ENCODE measurements at regions not wholly inside any gene's neighbourhood (a gene's known extent, or its start where the extent isn't known, plus 50 kb on each side); places are given as distances from the start of the nearest gene placed in this dataset.
"Not testable (repeated sequence)": the region's sequence is repeated elsewhere in the genome, so short reads cannot be mapped to it uniquely, and the experiment has no call there.

GRCh38 chr11:67888056-67888455 is 115.8 kb downstream of the UNC93B1 start:
- H3K27ac ChIP-seq; intact Hi-C loops (cut with DNase I); H3K4me3 ChIP-seq; DNase-seq; H3K9me3 ChIP-seq; H3K27me3 ChIP-seq; H3K36me3 ChIP-seq (replicated peaks in 1 of 2; ENCODE audit: insufficient read depth in 1 of 2, low read depth in 2 of 2); ATAC-seq: not testable (repeated sequence)
- 79 to 84% methylated on average over 8 of the region's 8 CpGs for WGBS, 2 donors
- H3K4me1 ChIP-seq: peaks cover 11% of the 10 kb centered on the region

DNA sequence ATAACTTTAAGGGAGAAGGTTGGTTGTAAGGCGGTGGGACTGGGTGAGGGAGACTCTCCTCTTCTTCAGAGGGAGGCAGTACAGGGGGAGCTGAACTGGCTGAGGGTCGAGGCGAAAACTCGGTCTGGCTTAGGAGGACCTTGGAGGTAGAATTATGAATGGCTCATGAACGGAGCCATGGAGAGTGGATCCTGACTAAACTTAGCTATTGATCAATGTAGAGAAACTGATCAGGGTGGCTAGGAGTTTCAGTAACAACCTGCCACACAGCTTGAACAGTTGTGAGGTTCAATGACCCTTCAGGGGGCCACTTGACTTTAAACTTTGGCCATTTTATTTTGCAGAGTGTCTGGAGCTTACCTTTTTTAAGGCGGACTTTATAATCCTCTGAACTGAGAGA is 117.2 kb downstream of the UNC93B1 start:
- H3K4me1 ChIP-seq: peaks cover 11% of the 10 kb centered on the region
- H3K27me3 ChIP-seq; H3K36me3 ChIP-seq (replicated peaks in 1 of 2; ENCODE audit: insufficient read depth in 1 of 2, low read depth in 2 of 2); H3K9me3 ChIP-seq; intact Hi-C loops (cut with DNase I); DNase-seq; ATAC-seq; H3K4me3 ChIP-seq; H3K27ac ChIP-seq: not testable (repeated sequence)
- 64 to 71% methylated on average over 5 to 6 of the region's 6 CpGs for WGBS, 2 donors

DNA sequence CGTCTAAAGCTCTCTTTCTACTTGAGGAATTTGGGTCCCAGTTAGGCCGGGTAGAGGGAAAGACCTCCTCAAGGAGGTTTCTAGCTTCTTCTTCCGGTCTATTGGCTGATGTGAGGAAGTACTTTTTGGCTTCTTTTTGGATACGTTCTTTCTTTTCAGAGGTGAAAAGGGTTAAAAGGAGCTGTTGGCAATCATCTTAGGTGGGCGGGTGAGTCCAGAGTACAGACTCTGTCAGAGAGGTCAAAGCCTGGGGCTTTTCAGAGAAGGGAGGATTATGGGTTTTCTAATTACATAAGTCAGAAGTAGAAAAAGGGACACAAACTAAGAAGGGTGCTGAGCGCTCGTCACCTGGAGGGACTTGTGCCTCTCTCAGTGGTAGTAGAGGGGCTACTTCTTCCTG is 117.7 kb downstream of the UNC93B1 start:
- DNase-seq; intact Hi-C loops (cut with DNase I); ATAC-seq; H3K9me3 ChIP-seq; H3K4me3 ChIP-seq; H3K36me3 ChIP-seq (replicated peaks in 1 of 2; ENCODE audit: insufficient read depth in 1 of 2, low read depth in 2 of 2); H3K27me3 ChIP-seq; H3K27ac ChIP-seq: not testable (repeated sequence)
- 50 to 52% methylated on average over 4 to 6 of the region's 7 CpGs for WGBS, 2 donors
- peaks cover 11% of the 10 kb centered on the region for H3K4me1 ChIP-seq

- H3K4me3 ChIP-seq; H3K27ac ChIP-seq; DNase-seq; H3K27me3 ChIP-seq; H3K9me3 ChIP-seq; H3K36me3 ChIP-seq (replicated peaks in 1 of 2; ENCODE audit: insufficient read depth in 1 of 2, low read depth in 2 of 2); ATAC-seq; intact Hi-C loops (cut with DNase I): not testable (repeated sequence)
- H3K4me1 ChIP-seq: peaks cover 11% of the 10 kb centered on the region
- 2 to 4% methylated on average over 3 of the region's 3 CpGs for WGBS, 2 donors
Measured at GRCh38 chr11:67885574-67885973, 118.3 kb downstream of the UNC93B1 start.

DNA sequence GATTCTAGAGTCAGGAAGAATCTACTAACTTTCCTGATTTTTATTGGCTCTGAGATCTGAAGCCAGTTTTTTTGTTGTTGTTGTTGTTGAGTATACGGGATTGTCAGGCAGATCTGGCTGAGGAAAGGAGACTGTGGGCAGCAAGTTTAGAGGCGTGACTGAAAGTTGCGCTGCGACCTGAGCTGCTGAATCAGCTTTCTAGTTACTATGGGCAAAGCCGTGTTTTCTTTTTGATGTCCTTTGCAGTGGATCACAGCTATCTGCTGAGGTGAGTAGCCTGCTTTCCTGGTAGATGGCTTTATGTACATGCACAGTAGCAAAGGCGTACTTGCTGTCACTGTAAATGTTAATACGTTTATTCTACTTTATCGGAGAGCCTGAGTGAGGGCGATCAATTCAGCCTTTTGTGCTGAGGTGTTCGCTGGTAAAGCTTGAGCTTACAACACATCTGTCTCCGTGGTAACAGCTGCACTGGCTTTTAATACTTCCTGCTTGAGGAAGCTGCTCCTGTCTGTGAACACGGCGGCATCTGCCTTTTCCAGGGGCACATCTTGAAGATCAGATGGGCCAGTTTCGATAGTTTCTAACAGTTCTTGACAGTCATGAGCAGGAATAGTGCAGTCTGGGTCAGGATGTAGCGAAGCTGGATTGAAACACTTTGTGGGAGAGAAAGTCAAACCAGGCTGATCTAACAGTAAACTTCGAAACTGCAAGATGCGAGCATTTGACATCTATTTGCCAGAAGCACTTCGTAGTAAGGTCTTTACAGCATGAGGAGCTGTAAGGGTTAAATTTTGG is 118.9 kb downstream of the UNC93B1 start:
- H3K9me3 ChIP-seq; DNase-seq; H3K27ac ChIP-seq; H3K27me3 ChIP-seq; H3K36me3 ChIP-seq (replicated peaks in 1 of 2; ENCODE audit: insufficient read depth in 1 of 2, low read depth in 2 of 2); H3K4me3 ChIP-seq; ATAC-seq; intact Hi-C loops (cut with DNase I): not testable (repeated sequence)
- WGBS, 2 donors: 22 to 29% methylated on average over 15 to 18 of the region's 18 CpGs
- peaks cover 11% of the 10 kb centered on the region for H3K4me1 ChIP-seq

DNA sequence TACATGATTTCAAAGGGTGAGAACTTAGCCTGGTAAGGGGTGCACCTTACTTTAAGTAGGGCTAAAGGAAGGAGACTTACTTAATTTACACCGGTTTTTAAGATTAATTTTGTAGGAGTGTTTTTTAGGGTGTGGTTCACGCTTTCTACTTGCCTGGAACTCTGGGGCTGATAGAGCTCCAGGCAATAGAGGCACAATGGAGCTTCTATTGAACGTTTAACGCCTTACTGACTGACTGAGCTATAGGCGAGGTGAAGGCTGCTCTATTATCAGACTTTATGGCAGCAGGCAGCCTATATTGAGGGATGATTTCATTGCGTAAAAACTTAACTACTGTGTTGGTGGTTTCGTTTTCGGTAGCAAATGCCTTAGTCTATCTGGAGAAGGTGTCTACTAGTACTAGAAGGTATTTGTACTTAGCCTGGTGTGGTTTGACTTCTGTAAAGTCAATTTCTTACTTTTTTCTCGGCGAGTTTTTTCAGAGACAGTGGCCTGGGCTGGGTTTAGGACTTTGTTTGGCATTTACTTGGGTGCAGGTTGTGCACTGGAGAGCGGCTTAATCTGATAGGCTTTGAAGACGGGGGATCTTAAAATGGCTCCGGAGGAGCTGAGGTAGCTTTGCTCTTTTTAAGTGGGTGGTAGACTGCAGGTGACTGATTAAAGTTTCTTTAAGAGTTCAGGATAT is 119.7 kb downstream of the UNC93B1 start:
- H3K27ac ChIP-seq; H3K4me3 ChIP-seq; DNase-seq; H3K27me3 ChIP-seq; H3K36me3 ChIP-seq (replicated peaks in 1 of 2; ENCODE audit: insufficient read depth in 1 of 2, low read depth in 2 of 2); H3K9me3 ChIP-seq; ATAC-seq; intact Hi-C loops (cut with DNase I): not testable (repeated sequence)
- WGBS, 2 donors: 69 to 79% methylated on average over 13 of the region's 13 CpGs
- peaks cover 11% of the 10 kb centered on the region for H3K4me1 ChIP-seq

DNA sequence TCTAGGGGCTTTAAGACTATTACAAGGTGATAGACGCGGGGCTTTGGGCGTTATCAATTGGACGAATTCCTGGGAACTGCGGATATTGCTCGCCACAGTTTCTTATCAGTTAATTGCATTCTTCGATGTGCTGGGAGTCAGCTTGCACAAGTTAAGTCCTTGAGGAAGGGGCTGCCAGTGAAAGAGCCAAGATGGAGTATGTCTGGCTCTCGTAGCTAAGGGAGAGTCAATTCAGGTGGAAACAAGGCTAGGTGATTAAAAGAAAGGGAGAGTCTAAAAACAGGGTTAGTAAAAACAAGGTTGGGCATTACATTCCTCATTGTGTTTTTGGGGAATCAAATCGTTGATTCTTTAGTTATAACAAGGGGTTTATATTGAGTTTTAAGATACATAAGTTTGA is 121.6 kb downstream of the UNC93B1 start:
- DNase-seq; H3K36me3 ChIP-seq (replicated peaks in 1 of 2; ENCODE audit: insufficient read depth in 1 of 2, low read depth in 2 of 2); H3K27me3 ChIP-seq; intact Hi-C loops (cut with DNase I); H3K9me3 ChIP-seq; H3K4me3 ChIP-seq; H3K27ac ChIP-seq; ATAC-seq: not testable (repeated sequence)
- 13 to 24% methylated on average over 9 of the region's 9 CpGs for WGBS, 2 donors
- peaks cover 11% of the 10 kb centered on the region for H3K4me1 ChIP-seq

GRCh38 chr11:67881836-67882235 is 122.1 kb downstream of the UNC93B1 start:
- H3K27me3 ChIP-seq; DNase-seq; ATAC-seq; H3K36me3 ChIP-seq (replicated peaks in 1 of 2; ENCODE audit: insufficient read depth in 1 of 2, low read depth in 2 of 2); H3K27ac ChIP-seq; H3K4me3 ChIP-seq; H3K9me3 ChIP-seq; intact Hi-C loops (cut with DNase I): not testable (repeated sequence)
- WGBS, 2 donors: 20 to 24% methylated on average over 10 of the region's 10 CpGs
- peaks cover 11% of the 10 kb centered on the region for H3K4me1 ChIP-seq

DNA sequence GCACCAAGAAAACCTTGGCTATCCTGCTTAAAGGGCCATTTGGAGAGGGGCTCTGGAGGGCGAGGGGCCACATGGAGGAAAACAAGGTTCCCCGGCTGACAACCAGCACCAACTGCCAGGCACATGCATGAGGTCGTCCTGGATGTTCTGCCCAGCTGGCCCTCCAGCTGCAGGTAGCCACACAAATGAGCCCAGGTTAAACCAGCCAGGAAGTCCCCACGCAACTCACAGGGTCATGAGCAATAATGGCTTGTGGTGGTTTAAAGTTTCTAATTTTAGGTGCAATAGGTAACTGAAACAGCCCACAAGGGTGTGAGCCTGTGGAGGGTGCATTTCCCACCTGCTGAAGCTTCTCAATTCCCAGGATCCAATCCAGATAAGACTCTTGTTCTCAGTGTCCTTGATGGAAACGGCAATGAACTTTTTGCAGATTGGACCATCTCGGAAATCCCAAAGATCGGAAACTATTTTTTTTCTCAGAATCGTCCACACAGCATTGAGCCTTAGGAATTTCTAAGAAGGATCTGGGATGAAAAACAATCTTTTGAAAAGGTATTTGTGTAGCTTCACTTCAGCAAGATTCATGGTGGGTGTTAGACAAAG is 123.2 kb downstream of the UNC93B1 start:
- H3K4me3 ChIP-seq; ATAC-seq; H3K27ac ChIP-seq; H3K27me3 ChIP-seq; DNase-seq; intact Hi-C loops (cut with DNase I); H3K9me3 ChIP-seq; H3K4me1 ChIP-seq; H3K36me3 ChIP-seq (replicated peaks in 1 of 2; ENCODE audit: insufficient read depth in 1 of 2, low read depth in 2 of 2): not testable (repeated sequence)
- 76% methylated on average over 7 to 8 of the region's 8 CpGs for WGBS, 2 donors

GRCh38 chr11:67878666-67879065 is 125.2 kb downstream of the UNC93B1 start:
- ATAC-seq; DNase-seq; H3K27ac ChIP-seq; H3K27me3 ChIP-seq; H3K4me1 ChIP-seq; intact Hi-C loops (cut with DNase I); H3K4me3 ChIP-seq; H3K9me3 ChIP-seq; H3K36me3 ChIP-seq (replicated peaks in 1 of 2; ENCODE audit: insufficient read depth in 1 of 2, low read depth in 2 of 2): not testable (repeated sequence)
- 73 to 98% methylated on average over 3 of the region's 3 CpGs for WGBS, 2 donors

GRCh38 chr11:67877316-67877715 is 126.6 kb downstream of the UNC93B1 start:
- H3K36me3 ChIP-seq (replicated peaks in 1 of 2; ENCODE audit: insufficient read depth in 1 of 2, low read depth in 2 of 2); DNase-seq; H3K9me3 ChIP-seq; H3K27ac ChIP-seq; intact Hi-C loops (cut with DNase I); H3K4me1 ChIP-seq; H3K4me3 ChIP-seq; H3K27me3 ChIP-seq; ATAC-seq: not testable (repeated sequence)
- 51 to 59% methylated on average over 3 of the region's 4 CpGs for WGBS, 2 donors
